Astrocyte of the spinal cord (primary cell): ENCODE measurements at regions not wholly inside any gene's neighbourhood (a gene's known extent, or its start where the extent isn't known, plus 50 kb on each side); places are given as distances from the start of the nearest gene placed in this dataset.
"Not testable (repeated sequence)": the region's sequence is repeated elsewhere in the genome, so short reads cannot be mapped to it uniquely, and the experiment has no call there.

Experiments
- DNase-seq: peaks from one replicate; pipeline ENCODE4 v3.0.0; 2011; ENCODE audit warnings: low read depth, low spot score
- H3K4me3 ChIP-seq: 2 replicates; pipeline ENCODE4 v1.5.1; 2011; ENCODE audit warnings: low read depth, mild to moderate bottlenecking, low read length, moderate library complexity
- in situ Hi-C: cut with HindIII; loops from 2 replicates; pipeline ENCODE4 v1.10.0; 2017; ENCODE audit warnings: low sequenced_read_pairs
- TF ChIP-seq, protein P1 (sequence below): IDR thresholded peaks from 2 replicates; pipeline ENCODE4 v1.5.1; 2012; ENCODE audit warnings: low read depth, mild to moderate bottlenecking, low read length, inconsistent platforms

DNA sequence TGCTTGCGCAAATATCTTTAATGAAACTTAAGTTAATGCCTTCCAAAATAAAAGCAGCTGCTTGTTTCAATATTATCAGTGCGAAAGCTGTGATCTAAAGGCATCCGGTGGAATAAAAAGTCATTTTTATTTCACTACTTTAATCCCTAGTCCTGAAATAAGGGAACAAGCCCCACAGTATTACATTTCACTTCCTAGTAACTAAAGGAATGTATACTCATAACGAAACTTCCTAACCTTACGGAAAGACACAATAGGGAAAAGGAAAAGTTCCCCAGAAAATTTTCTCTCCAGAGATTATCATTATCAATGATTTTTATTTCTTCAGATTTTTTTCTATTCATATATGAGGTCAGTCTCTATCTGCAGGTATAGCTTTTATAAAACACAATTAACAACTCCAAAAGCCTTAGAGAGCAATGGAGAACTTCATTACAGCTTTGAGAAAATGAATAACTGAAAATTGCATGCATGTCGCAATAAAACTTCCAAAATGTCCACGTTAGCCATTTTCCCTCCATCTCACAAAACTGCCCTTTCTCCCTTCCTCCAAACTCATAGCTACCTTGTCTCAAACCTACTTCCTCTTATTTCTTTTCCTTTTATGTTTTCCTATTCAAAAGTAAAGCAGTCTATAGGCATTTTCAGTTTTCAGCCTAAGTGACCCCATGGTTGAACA lies 154.3 kb upstream of the MED13 start:
- TF ChIP-seq, protein P1, sequence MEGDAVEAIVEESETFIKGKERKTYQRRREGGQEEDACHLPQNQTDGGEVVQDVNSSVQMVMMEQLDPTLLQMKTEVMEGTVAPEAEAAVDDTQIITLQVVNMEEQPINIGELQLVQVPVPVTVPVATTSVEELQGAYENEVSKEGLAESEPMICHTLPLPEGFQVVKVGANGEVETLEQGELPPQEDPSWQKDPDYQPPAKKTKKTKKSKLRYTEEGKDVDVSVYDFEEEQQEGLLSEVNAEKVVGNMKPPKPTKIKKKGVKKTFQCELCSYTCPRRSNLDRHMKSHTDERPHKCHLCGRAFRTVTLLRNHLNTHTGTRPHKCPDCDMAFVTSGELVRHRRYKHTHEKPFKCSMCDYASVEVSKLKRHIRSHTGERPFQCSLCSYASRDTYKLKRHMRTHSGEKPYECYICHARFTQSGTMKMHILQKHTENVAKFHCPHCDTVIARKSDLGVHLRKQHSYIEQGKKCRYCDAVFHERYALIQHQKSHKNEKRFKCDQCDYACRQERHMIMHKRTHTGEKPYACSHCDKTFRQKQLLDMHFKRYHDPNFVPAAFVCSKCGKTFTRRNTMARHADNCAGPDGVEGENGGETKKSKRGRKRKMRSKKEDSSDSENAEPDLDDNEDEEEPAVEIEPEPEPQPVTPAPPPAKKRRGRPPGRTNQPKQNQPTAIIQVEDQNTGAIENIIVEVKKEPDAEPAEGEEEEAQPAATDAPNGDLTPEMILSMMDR = no peak
- in situ Hi-C loops = no loop called here
- DNase-seq = no peak
- no peak overlapping the region for H3K4me3 ChIP-seq

DNA sequence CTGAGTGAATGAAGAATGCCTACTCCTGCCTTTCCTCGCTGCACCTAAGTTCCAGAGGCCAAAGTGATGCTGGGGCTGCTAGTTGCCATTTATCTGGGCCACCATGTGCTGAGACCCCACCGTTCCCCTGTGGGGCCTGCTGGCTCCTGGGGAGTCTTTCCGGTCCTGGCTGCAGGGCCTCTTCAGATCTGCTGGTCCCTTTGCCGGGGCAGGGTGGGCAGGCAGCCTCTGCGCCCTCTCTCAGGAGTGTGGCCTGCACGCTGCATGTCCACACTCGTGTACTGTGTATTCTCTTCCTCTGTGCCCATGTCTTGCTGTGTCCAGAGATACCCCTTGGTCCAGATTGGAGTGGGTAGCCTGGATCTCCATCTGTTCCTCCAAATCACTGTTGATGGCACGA lies 151.8 kb upstream of the MED13 start:
- no peak overlapping the region for H3K4me3 ChIP-seq
- TF ChIP-seq, protein P1 = no peak
- in situ Hi-C loops = no loop called here
- no peak for DNase-seq

DNA sequence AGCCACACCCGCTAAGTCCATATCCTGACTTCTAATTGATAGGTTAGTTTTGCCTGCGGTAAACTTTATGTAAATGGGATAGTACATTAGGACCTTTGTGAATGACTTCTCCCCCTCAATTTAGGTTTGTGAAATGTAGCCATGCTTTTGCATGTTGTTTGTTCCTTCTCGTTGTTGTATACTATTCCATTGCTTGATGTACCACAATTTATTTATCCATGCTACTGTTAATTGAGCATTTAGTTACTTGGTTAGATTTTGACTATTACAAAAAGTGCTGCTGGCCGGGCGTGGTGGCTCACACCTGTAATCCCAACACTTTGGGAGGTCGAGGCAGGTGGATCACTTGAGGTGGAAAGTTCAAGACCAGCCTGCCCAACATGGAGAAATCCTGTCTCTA lies 150.8 kb upstream of the MED13 start:
- in situ Hi-C loops, H3K4me3 ChIP-seq, DNase-seq: not testable (repeated sequence)

DNA sequence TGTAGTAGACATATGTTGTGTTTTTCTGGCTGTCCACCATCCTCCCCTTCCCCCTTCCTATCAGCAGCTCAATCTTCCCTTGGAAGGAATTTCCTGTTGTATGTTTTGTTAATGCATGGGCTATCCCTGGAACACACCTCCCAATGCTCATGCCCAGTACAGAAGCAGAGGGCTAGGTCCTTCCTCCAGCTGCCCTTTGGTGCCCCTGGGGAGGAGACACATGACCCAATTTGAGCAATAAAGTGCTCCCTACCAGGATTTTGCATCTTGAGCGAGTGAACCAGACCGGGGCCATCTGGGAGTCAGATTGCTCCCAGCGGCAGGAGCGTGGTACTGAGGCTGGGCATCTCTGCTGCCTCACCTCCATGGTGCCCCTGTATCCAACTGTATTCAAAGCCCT lies 141.5 kb upstream of the MED13 start:
- DNase-seq = no peak
- no peak overlapping the region for H3K4me3 ChIP-seq
- in situ Hi-C loops = no loop called here
- TF ChIP-seq, protein P1 = no peak

DNA sequence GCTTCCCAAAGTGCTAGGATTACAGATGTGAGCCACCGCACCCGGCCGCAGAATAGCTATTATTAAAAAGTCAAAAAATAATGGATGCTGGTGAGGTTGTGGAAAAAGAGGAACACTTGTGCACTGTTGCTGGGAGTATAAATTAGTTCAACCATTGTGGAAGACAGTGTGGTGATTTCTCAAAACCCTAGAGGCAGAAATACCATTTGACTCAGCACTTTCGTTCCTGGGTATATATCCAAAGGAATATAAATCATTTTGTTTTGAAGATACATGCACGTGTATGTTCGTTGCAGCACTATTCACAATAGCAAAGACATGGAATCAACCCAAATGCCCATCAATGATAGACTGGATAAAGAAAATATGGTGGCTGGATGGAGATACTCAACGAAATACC lies 132.1 kb upstream of the MED13 start:
- H3K4me3 ChIP-seq, DNase-seq, in situ Hi-C loops: not testable (repeated sequence)

DNA sequence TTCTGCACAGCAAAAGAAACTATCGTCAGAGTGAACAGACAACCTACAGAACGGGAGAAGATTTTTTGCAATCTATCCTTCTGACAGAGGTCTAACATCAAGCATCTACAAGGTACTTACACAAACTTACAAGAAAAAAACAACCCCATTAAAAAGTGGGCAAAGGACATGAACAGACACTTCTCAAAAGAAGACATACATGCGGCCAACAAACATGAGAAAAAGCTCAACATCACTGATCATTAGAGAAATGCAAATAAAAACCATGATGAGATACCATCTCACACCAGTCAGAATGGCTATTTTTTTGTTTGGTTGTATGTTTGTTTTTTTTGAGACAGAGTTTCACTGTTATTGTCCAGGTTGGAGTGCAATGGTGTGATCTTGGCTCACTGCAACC lies 131.5 kb upstream of the MED13 start:
- DNase-seq, H3K4me3 ChIP-seq, in situ Hi-C loops: not testable (repeated sequence)

DNA sequence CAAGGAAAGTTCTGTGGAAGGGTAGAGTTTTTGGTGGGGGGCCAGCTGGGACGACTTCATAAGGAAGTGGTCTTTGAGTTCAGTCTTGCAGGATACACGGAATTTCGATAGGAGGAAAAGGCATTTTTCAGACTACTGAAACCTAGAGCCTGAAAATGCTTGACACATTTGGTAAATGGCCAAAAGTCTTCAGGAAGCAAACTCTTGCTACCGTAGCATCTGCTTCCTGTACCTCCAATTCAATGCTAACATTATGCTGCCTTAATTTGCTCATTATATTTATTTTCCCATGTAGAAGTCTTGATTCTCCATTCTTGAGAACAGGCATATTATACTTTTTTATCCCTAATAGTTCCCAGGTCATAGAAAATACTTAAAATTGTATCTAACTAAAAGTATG lies 129.3 kb upstream of the MED13 start:
- TF ChIP-seq, protein P1 = no peak
- no peak for DNase-seq
- in situ Hi-C loops = no loop called here
- H3K4me3 ChIP-seq = no peak overlapping the region

DNA sequence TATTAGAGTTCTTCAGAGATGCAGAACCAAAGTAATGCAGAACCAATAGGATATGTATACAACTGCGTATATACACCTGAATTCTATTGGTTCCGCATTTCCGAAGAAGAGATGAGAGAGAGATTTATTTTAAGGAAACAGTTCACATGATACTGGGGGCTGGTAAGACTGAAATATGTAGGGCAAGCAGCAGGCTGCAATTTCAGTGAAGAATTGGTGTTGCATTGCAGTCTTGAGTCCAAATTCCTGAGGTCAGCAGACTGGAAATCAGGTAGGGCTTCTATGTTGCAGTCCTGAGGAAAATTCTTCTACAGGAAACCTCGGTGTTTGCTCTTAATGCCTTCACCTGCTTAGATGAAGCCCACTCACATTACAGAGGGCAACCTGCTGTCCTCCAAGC lies 128.2 kb upstream of the MED13 start:
- TF ChIP-seq, protein P1 = no peak
- H3K4me3 ChIP-seq = no peak overlapping the region
- DNase-seq = no peak
- in situ Hi-C loops = no loop called here
